Endothelial cell of umbilical vein (primary cell): ENCODE measurements at regions not wholly inside any gene's neighbourhood (a gene's known extent, or its start where the extent isn't known, plus 50 kb on each side); places are given as distances from the start of the nearest gene placed in this dataset.

Experiments used
- BruUV-seq: library from RNA; stranded (reverse); fragments of 400-500 nt; replicated peaks from 2 replicates; lab custom pipeline; 2021; lab: Mats Ljungman, UMichigan
- CTCF ChIA-PET: fragments of 300-600, 350-600 bp; sonication (Branson Sonifier 250); formaldehyde crosslinking; loops from one replicate; lab custom pipeline; 2021; ENCODE audit warnings: antibody characterized with exemption, inconsistent platforms; lab: Charles Lee
- POLR2A ChIA-PET: fragments of 300-600, 350-600 bp; sonication (Branson Sonifier 250); formaldehyde crosslinking; loops from one replicate; lab custom pipeline; 2021; ENCODE audit warnings: antibody characterized with exemption, inconsistent platforms; lab: Charles Lee
- DNase-seq: peaks from one replicate; pipeline ENCODE4 v3.0.0-alpha.2; 2011; ENCODE audit warnings: low read depth, low spot score
- FAIRE-seq: peaks from 2 replicates; lab custom pipeline; 2011; peaks lifted over from hg19 to GRCh38; lab: Jason Lieb, UNC
- H2AFZ ChIP-seq: 2 replicates; pipeline ENCODE4 v1.6.0; 2012; ENCODE audit warnings: low read depth, low read length, control low read depth, inconsistent platforms
- H3K27ac ChIP-seq: 2 replicates; pipeline ENCODE4 v1.5.1; 2011; ENCODE audit warnings: low read depth, mild to moderate bottlenecking, control low read depth, low read length, moderate library complexity; ENCODE audit not compliant: insufficient read depth
- H3K27me3 ChIP-seq, 2 experiments: 2 replicates each; pipeline versions ENCODE4 v1.6.0 to v1.6.1; 2011; ENCODE audit warnings: low read length in 2 of 2, mixed read lengths in 1 of 2; ENCODE audit not compliant: control insufficient read depth in 2 of 2, insufficient read depth in 2 of 2
- H3K36me3 ChIP-seq, 2 experiments: 2 replicates in 1 of 2; 3 replicates in 1 of 2; pipeline ENCODE4 v1.5.1; 2011; ENCODE audit warnings: low read length in 2 of 2, mild to moderate bottlenecking in 1 of 2, moderate library complexity in 1 of 2; ENCODE audit not compliant: control insufficient read depth in 2 of 2, insufficient read depth in 2 of 2; ENCODE audit errors: extremely low read depth in 1 of 2
- H3K4me1 ChIP-seq: 3 replicates; pipeline ENCODE4 v1.5.1; 2011; ENCODE audit warnings: mild to moderate bottlenecking, low read length; ENCODE audit not compliant: control insufficient read depth, insufficient read depth; ENCODE audit errors: extremely low read depth
- H3K4me2 ChIP-seq: 2 replicates; pipeline ENCODE4 v1.6.1; 2011; ENCODE audit warnings: low read length, control low read depth, mixed read lengths; ENCODE audit not compliant: insufficient read depth
- H3K4me3 ChIP-seq, 3 experiments: fragments of 200-600 bp in 1 of 3; sonication (generic), shearing (Covaris generic) in 1 of 3; replicated peaks in 1 of 3; 2 replicates each; pipeline ENCODE4 v1.5.1; 2011 to 2016; ENCODE audit warnings: control low read depth in 3 of 3, low read length in 3 of 3, mild to moderate bottlenecking in 2 of 3, inconsistent platforms in 1 of 3, low read depth in 1 of 3, moderate library complexity in 1 of 3; ENCODE audit not compliant: insufficient read depth in 1 of 3
- H3K79me2 ChIP-seq: 2 replicates; pipeline ENCODE4 v1.6.0; 2012; ENCODE audit warnings: low read length, inconsistent platforms; ENCODE audit not compliant: control insufficient read depth, insufficient read depth
- H3K9ac ChIP-seq: replicated peaks from 2 replicates; pipeline ENCODE3; 2011; ENCODE audit warnings: low read length, control low read depth; ENCODE audit not compliant: insufficient read depth; ENCODE audit errors: extremely low read depth
- H3K9me1 ChIP-seq: replicated peaks from 3 replicates; pipeline ENCODE4 v1.6.0; 2011; ENCODE audit warnings: mild to moderate bottlenecking, low read length; ENCODE audit not compliant: control insufficient read depth, insufficient read depth; ENCODE audit errors: extremely low read depth
- H3K9me3 ChIP-seq: replicated peaks from 2 replicates; pipeline ENCODE4 v1.5.1; 2012; ENCODE audit warnings: low read length, inconsistent platforms; ENCODE audit not compliant: control insufficient read depth, insufficient read depth
- H4K20me1 ChIP-seq: replicated peaks from 2 replicates; pipeline ENCODE3; 2011; ENCODE audit warnings: mild to moderate bottlenecking, low read length; ENCODE audit not compliant: control insufficient read depth, insufficient read depth; ENCODE audit errors: extremely low read depth
- EZH2 ChIP-seq: IDR thresholded peaks from 2 replicates; pipeline ENCODE4 v1.6.1; 2012; ENCODE audit warnings: borderline replicate concordance, low read depth, mild to moderate bottlenecking, moderate library complexity, low read length, inconsistent platforms; ENCODE audit not compliant: severe bottlenecking
- FOS ChIP-seq: IDR thresholded peaks from 2 replicates; pipeline ENCODE4 v1.6.1; 2011; ENCODE audit warnings: mild to moderate bottlenecking, low read length, moderate library complexity, borderline replicate concordance; ENCODE audit not compliant: insufficient read depth
- GATA2 ChIP-seq: IDR thresholded peaks from 2 replicates; pipeline ENCODE4 v1.7.0; 2011; ENCODE audit warnings: low read depth, mild to moderate bottlenecking, moderate library complexity, mixed read lengths, low read length; ENCODE audit not compliant: insufficient read length, insufficient read depth
- JUN ChIP-seq: IDR thresholded peaks from 2 replicates; pipeline ENCODE4 v1.6.1; 2011; ENCODE audit warnings: borderline replicate concordance, low read depth; ENCODE audit not compliant: insufficient read length, insufficient read depth
- MYC ChIP-seq: IDR thresholded peaks from one replicate; pipeline ENCODE4 v1.6.1; 2011; ENCODE audit warnings: mild to moderate bottlenecking, low read depth, low read length
- POLR2A ChIP-seq: IDR thresholded peaks from 2 replicates; pipeline ENCODE4 v1.6.1; 2012; ENCODE audit warnings: low read depth, mild to moderate bottlenecking, control low read depth, low read length
- POLR2AphosphoS5 ChIP-seq: IDR thresholded peaks from 2 replicates; pipeline ENCODE4 v1.6.1; 2012; ENCODE audit warnings: low read depth, mild to moderate bottlenecking, control low read depth, low read length, moderate library complexity; ENCODE audit not compliant: insufficient read depth
- dilution Hi-C: fragments of 300-500 bp; cut with MboI; formaldehyde crosslinking; loops from one replicate; pipeline ENCODE4 v1.15.0; 2019; ENCODE audit warnings: low sequenced_read_pairs; ENCODE audit not compliant: extremely low pct_ligation_motif_present
- intact Hi-C: fragments of 100-400 bp; cut with micrococcal nuclease; formaldehyde crosslinking; loops from one replicate; pipeline ENCODE4 v1.10.0; 2022
- TF ChIP-seq, protein P1 (sequence below), 2 donors: IDR thresholded peaks; 1 replicate in 1 of 2; 2 replicates in 1 of 2; pipeline ENCODE4 v1.5.1; 2011; ENCODE audit warnings: low read length in 2 of 2, mild to moderate bottlenecking in 2 of 2, moderate library complexity in 2 of 2, control low read depth in 1 of 2, inconsistent platforms in 1 of 2, low read depth in 1 of 2; ENCODE audit not compliant: insufficient read depth in 1 of 2; ENCODE audit errors: extremely low read depth in 1 of 2
- TF ChIP-seq, protein P2 (sequence below): IDR thresholded peaks from 2 replicates; pipeline ENCODE4 v1.6.1; 2011; ENCODE audit not compliant: insufficient read depth, insufficient read length

DNA sequence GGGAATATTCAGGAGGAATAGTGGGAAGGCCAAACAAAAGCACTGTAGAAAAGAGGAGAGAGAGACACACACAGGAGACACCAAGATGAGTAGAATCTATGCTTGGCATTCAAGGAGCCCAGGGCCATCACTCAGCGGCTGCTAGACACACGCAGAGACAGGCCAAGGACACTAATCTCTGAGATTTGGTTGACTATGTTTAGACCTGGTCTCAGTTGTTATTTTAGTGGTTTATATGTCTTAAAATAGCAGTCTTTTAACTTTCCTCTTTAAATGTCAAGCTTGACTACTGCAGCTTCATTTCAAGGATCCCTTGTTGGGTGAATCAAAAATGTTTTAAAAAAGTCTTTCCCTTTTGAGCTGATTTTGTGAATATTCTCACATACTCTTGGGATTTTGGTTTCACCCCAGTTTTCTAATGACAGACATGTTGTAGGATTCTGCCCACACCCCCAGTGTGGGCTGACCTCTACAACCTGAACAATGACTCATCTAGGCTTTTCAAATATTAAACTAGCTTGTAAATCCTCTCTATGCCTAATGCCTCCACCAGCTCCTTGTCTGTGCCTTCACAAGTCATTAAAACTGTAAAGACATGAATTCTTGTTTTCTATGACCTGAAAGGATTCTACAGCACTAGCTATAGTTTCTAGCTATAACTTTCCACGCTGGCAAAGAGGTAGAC, 142.7 kb upstream of the EXOC2 start:
- no peak overlapping the region for H3K9ac ChIP-seq
- dilution Hi-C loops (no loop called here), intact Hi-C loops (no loop called here)
- H3K27ac ChIP-seq: no peak overlapping the region
- no peaks in the 10 kb centered on the region for H3K36me3 ChIP-seq
- no peaks in the 10 kb centered on the region for H3K9me1 ChIP-seq
- ChIA-PET CTCF (no interaction called here), POLR2A (no interaction called here)
- H2AFZ ChIP-seq: no peak overlapping the region
- H4K20me1 ChIP-seq: no peaks in the 10 kb centered on the region
- no peak for DNase-seq
- BruUV-seq: no TSS peak
- H3K9me3 ChIP-seq: peaks cover 2% of the 10 kb centered on the region
- no peak overlapping the region for H3K4me3 ChIP-seq
- FAIRE-seq: no peak
- TF ChIP-seq, protein P1, sequence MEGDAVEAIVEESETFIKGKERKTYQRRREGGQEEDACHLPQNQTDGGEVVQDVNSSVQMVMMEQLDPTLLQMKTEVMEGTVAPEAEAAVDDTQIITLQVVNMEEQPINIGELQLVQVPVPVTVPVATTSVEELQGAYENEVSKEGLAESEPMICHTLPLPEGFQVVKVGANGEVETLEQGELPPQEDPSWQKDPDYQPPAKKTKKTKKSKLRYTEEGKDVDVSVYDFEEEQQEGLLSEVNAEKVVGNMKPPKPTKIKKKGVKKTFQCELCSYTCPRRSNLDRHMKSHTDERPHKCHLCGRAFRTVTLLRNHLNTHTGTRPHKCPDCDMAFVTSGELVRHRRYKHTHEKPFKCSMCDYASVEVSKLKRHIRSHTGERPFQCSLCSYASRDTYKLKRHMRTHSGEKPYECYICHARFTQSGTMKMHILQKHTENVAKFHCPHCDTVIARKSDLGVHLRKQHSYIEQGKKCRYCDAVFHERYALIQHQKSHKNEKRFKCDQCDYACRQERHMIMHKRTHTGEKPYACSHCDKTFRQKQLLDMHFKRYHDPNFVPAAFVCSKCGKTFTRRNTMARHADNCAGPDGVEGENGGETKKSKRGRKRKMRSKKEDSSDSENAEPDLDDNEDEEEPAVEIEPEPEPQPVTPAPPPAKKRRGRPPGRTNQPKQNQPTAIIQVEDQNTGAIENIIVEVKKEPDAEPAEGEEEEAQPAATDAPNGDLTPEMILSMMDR (IDR thresholded peaks at IDR 0.05; ENCODE audit: extremely low read depth in 1 of 2, insufficient read depth in 1 of 2, low read depth in 1 of 2, low read length in 2 of 2): no peak
- TF ChIP-seq EZH2: no peak
- TF ChIP-seq GATA2: no peak
- TF ChIP-seq JUN: no peak
- TF ChIP-seq MYC: no peak
- TF ChIP-seq POLR2AphosphoS5: no peak
- TF ChIP-seq FOS: no peak
- TF ChIP-seq, protein P2, sequence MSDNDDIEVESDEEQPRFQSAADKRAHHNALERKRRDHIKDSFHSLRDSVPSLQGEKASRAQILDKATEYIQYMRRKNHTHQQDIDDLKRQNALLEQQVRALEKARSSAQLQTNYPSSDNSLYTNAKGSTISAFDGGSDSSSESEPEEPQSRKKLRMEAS: no peak
- TF ChIP-seq POLR2A: no peak
- H3K27me3 ChIP-seq: no peaks in the 10 kb centered on the region
- H3K79me2 ChIP-seq: no peaks in the 10 kb centered on the region
- no peaks in the 10 kb centered on the region for H3K4me1 ChIP-seq
- H3K4me2 ChIP-seq: no peak overlapping the region
